Forelimb muscle (tissue), 1 donor: ENCODE measurements at regions not wholly inside any gene's neighbourhood (a gene's known extent, or its start where the extent isn't known, plus 50 kb on each side); places are given as distances from the start of the nearest gene placed in this dataset.

ENCODE experiments used
- DNase-seq: peaks from one replicate; pipeline ENCODE4 v3.0.0-alpha.2; 2013; ENCODE audit warnings: low read depth

- no peak for DNase-seq
Observed at GRCh38 chr5:2206293-2207108, 323.8 kb upstream of the IRX4 start.

GRCh38 chr5:2205596-2206226 lies 323.0 kb upstream of the IRX4 start:
- DNase-seq = no peak

GRCh38 chr5:2205185-2205585 lies 322.5 kb upstream of the IRX4 start:
- DNase-seq = no peak

GRCh38 chr5:2204366-2205184 lies 321.9 kb upstream of the IRX4 start:
- DNase-seq = no peak

GRCh38 chr5:2203774-2204173 lies 321.0 kb upstream of the IRX4 start:
- DNase-seq = no peak

GRCh38 chr5:2201832-2202231 lies 319.1 kb upstream of the IRX4 start:
- no peak for DNase-seq

GRCh38 chr5:2201421-2201820 lies 318.7 kb upstream of the IRX4 start:
- no peak for DNase-seq

GRCh38 chr5:2201011-2201410 lies 318.3 kb upstream of the IRX4 start:
- no peak for DNase-seq

- DNase-seq = no peak
Observed at GRCh38 chr5:2200261-2200950, 317.7 kb upstream of the IRX4 start.

- no peak for DNase-seq
Observed at GRCh38 chr5:2199697-2200096, 317.0 kb upstream of the IRX4 start.

- DNase-seq = no peak
Observed at GRCh38 chr5:2196989-2197619, 314.4 kb upstream of the IRX4 start.

- DNase-seq = no peak
Observed at GRCh38 chr5:2196416-2196815, 313.7 kb upstream of the IRX4 start.

- no peak for DNase-seq
Observed at GRCh38 chr5:2194949-2195348, 312.2 kb upstream of the IRX4 start.

- no peak for DNase-seq
Observed at GRCh38 chr5:2194236-2194555, 311.5 kb upstream of the IRX4 start.

GRCh38 chr5:2193542-2194235 lies 311.0 kb upstream of the IRX4 start:
- no peak for DNase-seq

- DNase-seq = no peak
Observed at GRCh38 chr5:2193142-2193541, 310.4 kb upstream of the IRX4 start.

GRCh38 chr5:2192496-2192895 lies 309.8 kb upstream of the IRX4 start:
- no peak for DNase-seq

- DNase-seq = no peak
Observed at GRCh38 chr5:2191972-2192371, 309.2 kb upstream of the IRX4 start.

GRCh38 chr5:2190549-2190948 lies 307.8 kb upstream of the IRX4 start:
- no peak for DNase-seq

- no peak for DNase-seq
Observed at GRCh38 chr5:2188661-2189060, 305.9 kb upstream of the IRX4 start.

GRCh38 chr5:2188137-2188536 lies 305.4 kb upstream of the IRX4 start:
- no peak for DNase-seq
